HG03521 (cell line): ENCODE measurements at regions not wholly inside any gene's neighbourhood (a gene's known extent, or its start where the extent isn't known, plus 50 kb on each side); places are given as distances from the start of the nearest gene placed in this dataset.

Experiments used
- ATAC-seq: cut with Tn5 transposase; IDR thresholded peaks from one replicate; pipeline ENCODE4 v1.9.1; 2021; ENCODE audit warnings: mild to moderate bottlenecking, moderate library complexity; ENCODE audit not compliant: unreplicated experiment

GRCh38 chr2:150909613-150910012 lies 352.1 kb downstream of the RBM43 start:
- ATAC-seq: no peak

- ATAC-seq: no peak
These were observed 352.6 kb downstream of the RBM43 start for GRCh38 chr2:150909090-150909489.

GRCh38 chr2:150907466-150907865 lies 354.2 kb downstream of the RBM43 start:
- no peak for ATAC-seq

GRCh38 chr2:150903461-150903860 lies 358.2 kb downstream of the RBM43 start:
- ATAC-seq: no peak

- no peak for ATAC-seq
These were observed 358.6 kb downstream of the RBM43 start for GRCh38 chr2:150903055-150903454.

- no peak for ATAC-seq
These were observed 360.8 kb downstream of the RBM43 start for GRCh38 chr2:150900913-150901312.

GRCh38 chr2:150895968-150896367 lies 365.7 kb downstream of the RBM43 start:
- ATAC-seq: no peak

GRCh38 chr2:150889141-150889540 lies 372.5 kb downstream of the RBM43 start:
- ATAC-seq: no peak

GRCh38 chr2:150888337-150888736 lies 373.3 kb downstream of the RBM43 start:
- no peak for ATAC-seq

GRCh38 chr2:150887926-150888325 lies 373.7 kb downstream of the RBM43 start:
- no peak for ATAC-seq

GRCh38 chr2:150885774-150886386 lies 375.8 kb downstream of the RBM43 start:
- no peak for ATAC-seq

GRCh38 chr2:150885236-150885635 lies 376.4 kb downstream of the RBM43 start:
- ATAC-seq: no peak

- ATAC-seq: no peak
These were observed 378.1 kb downstream of the RBM43 start for GRCh38 chr2:150883613-150883895.

- ATAC-seq: no peak
These were observed 378.7 kb downstream of the RBM43 start for GRCh38 chr2:150882751-150883612.

- no peak for ATAC-seq
These were observed 380.7 kb downstream of the RBM43 start for GRCh38 chr2:150880986-150881385.

GRCh38 chr2:150878356-150878755 lies 383.3 kb downstream of the RBM43 start:
- no peak for ATAC-seq

- no peak for ATAC-seq
These were observed 385.3 kb downstream of the RBM43 start for GRCh38 chr2:150876251-150876950.

GRCh38 chr2:150873396-150873772 lies 385.9 kb upstream of the RND3 start:
- no peak for ATAC-seq

- ATAC-seq: no peak
These were observed 385.4 kb upstream of the RND3 start for GRCh38 chr2:150872756-150873395.

GRCh38 chr2:150866431-150866830 lies 379.0 kb upstream of the RND3 start:
- no peak for ATAC-seq

- ATAC-seq: no peak
These were observed 376.2 kb upstream of the RND3 start for GRCh38 chr2:150863691-150864090.

GRCh38 chr2:150860301-150860700 lies 372.8 kb upstream of the RND3 start:
- ATAC-seq: no peak
